IMR-90 (cell line): ENCODE measurements at regions not wholly inside any gene's neighbourhood (a gene's known extent, or its start where the extent isn't known, plus 50 kb on each side); places are given as distances from the start of the nearest gene placed in this dataset.
"Not testable (repeated sequence)": the region's sequence is repeated elsewhere in the genome, so short reads cannot be mapped to it uniquely, and the experiment has no call there.

Experiments used
- ATAC-seq: fragments of 200-7000 bp; cut with Tn5 transposase; 2 replicates; pipeline ENCODE4 v1.9.1; 2020; ENCODE audit warnings: low read depth, mild to moderate bottlenecking, moderate library complexity
- BruUV-seq: library from RNA; stranded (reverse); fragments of 400-500 nt; replicated peaks from 2 replicates; lab custom pipeline; 2021; lab: Mats Ljungman, UMichigan
- CTCF ChIA-PET: fragments of 300-600 bp; formaldehyde crosslinking; extraction: SDS; loops from one replicate; lab custom pipeline; 2021; ENCODE audit warnings: antibody characterized with exemption; lab: Yijun Ruan, JAX
- POLR2A ChIA-PET: fragments of 300-600 bp; sonication (Branson Sonifier 250); formaldehyde crosslinking; loops from one replicate; lab custom pipeline; 2022; ENCODE audit warnings: antibody characterized with exemption; ENCODE audit not compliant: unreplicated experiment; lab: Charles Lee
- DNase-seq: peaks from one replicate; pipeline ENCODE4 v3.0.0; 2013
- H2AFZ ChIP-seq: replicated peaks from 2 replicates; pipeline ENCODE3; 2013; ENCODE audit warnings: low read length, mild to moderate bottlenecking; ENCODE audit not compliant: poor library complexity
- H2AK5ac ChIP-seq: 2 replicates; pipeline ENCODE4 v1.6.1; 2013; ENCODE audit warnings: low read depth, low read length, inconsistent platforms
- H2AK9ac ChIP-seq: replicated peaks from 2 replicates; pipeline ENCODE3; 2013; ENCODE audit warnings: mild to moderate bottlenecking, low read depth, low read length, moderate library complexity; ENCODE audit not compliant: poor library complexity
- H2BK120ac ChIP-seq: 2 replicates; pipeline ENCODE4 v1.6.1; 2013; ENCODE audit warnings: low read depth, low read length, inconsistent platforms
- H2BK15ac ChIP-seq: 3 replicates; pipeline ENCODE4 v1.6.1; 2013; ENCODE audit warnings: low read depth, low read length, inconsistent platforms
- H2BK20ac ChIP-seq: 2 replicates; pipeline ENCODE4 v1.6.1; 2013; ENCODE audit warnings: low read depth, mild to moderate bottlenecking, inconsistent platforms, low read length, moderate library complexity
- H2BK5ac ChIP-seq: 2 replicates; pipeline ENCODE4 v1.6.1; 2013; ENCODE audit warnings: mild to moderate bottlenecking, low read depth, low read length, inconsistent platforms; ENCODE audit not compliant: poor library complexity, severe bottlenecking
- H3K14ac ChIP-seq: replicated peaks from 2 replicates; pipeline ENCODE4 v1.6.1; 2013; ENCODE audit warnings: low read depth, low read length, inconsistent platforms
- H3K18ac ChIP-seq: 2 replicates; pipeline ENCODE4 v1.6.1; 2013; ENCODE audit warnings: low read depth, low read length, control low read depth
- H3K23ac ChIP-seq: 2 replicates; pipeline ENCODE4 v1.6.1; 2013; ENCODE audit warnings: low read depth, low read length, inconsistent platforms
- H3K27ac ChIP-seq: 2 replicates; pipeline ENCODE4 v1.5.1; 2013; ENCODE audit warnings: mild to moderate bottlenecking, control low read depth, low read length; ENCODE audit not compliant: insufficient read depth
- H3K27me3 ChIP-seq: 2 replicates; pipeline ENCODE4 v1.6.1; 2013; ENCODE audit warnings: low read length; ENCODE audit not compliant: control insufficient read depth, insufficient read depth
- H3K36me3 ChIP-seq: 2 replicates; pipeline ENCODE4 v1.6.1; 2013; ENCODE audit warnings: low read length, mixed read lengths; ENCODE audit not compliant: control insufficient read depth, insufficient read depth
- H3K4ac ChIP-seq: 2 replicates; pipeline ENCODE4 v1.6.1; 2013; ENCODE audit warnings: low read depth, low read length, inconsistent platforms
- H3K4me1 ChIP-seq: 2 replicates; pipeline ENCODE4 v1.6.1; 2013; ENCODE audit warnings: low read length, mixed read lengths; ENCODE audit not compliant: control insufficient read depth, insufficient read depth
- H3K4me2 ChIP-seq: 2 replicates; pipeline ENCODE4 v1.6.1; 2013; ENCODE audit warnings: low read depth, mild to moderate bottlenecking, control low read depth, low read length, moderate library complexity
- H3K4me3 ChIP-seq: 2 replicates; pipeline ENCODE4 v1.5.1; 2013; ENCODE audit warnings: low read depth, mild to moderate bottlenecking, control low read depth, low read length, moderate library complexity; ENCODE audit not compliant: insufficient read depth
- H3K56ac ChIP-seq: 2 replicates; pipeline ENCODE4 v1.6.1; 2013; ENCODE audit warnings: low read length, inconsistent platforms; ENCODE audit not compliant: insufficient read depth; ENCODE audit errors: extremely low read depth
- H3K79me1 ChIP-seq, 2 experiments: 2 replicates each; pipeline ENCODE4 v1.6.1; 2013; ENCODE audit warnings: low read length in 2 of 2, inconsistent platforms in 1 of 2, low read depth in 1 of 2
- H3K9ac ChIP-seq: 2 replicates; pipeline ENCODE4 v1.6.1; 2013; ENCODE audit warnings: low read depth, low read length, control low read depth
- H3K9me1 ChIP-seq: 2 replicates; pipeline ENCODE4 v1.6.1; 2013; ENCODE audit warnings: low read length, inconsistent platforms; ENCODE audit not compliant: insufficient read depth
- H3K9me3 ChIP-seq: 2 replicates; pipeline ENCODE4 v1.6.1; 2013; ENCODE audit warnings: low read length; ENCODE audit not compliant: control insufficient read depth, insufficient read depth
- H4K20me1 ChIP-seq: 2 replicates; pipeline ENCODE4 v1.6.1; 2013; ENCODE audit warnings: low read length, inconsistent platforms; ENCODE audit not compliant: insufficient read depth
- H4K5ac ChIP-seq: 2 replicates; pipeline ENCODE4 v1.6.1; 2013; ENCODE audit warnings: mild to moderate bottlenecking, low read depth, low read length, control low read depth
- H4K8ac ChIP-seq, 2 experiments: 2 replicates each; pipeline ENCODE4 v1.6.1; 2013; ENCODE audit warnings: low read depth in 2 of 2, low read length in 2 of 2, control low read depth in 1 of 2, inconsistent platforms in 1 of 2
- H4K91ac ChIP-seq: 2 replicates; pipeline ENCODE4 v1.6.1; 2013; ENCODE audit warnings: low read depth, low read length, inconsistent platforms; ENCODE audit not compliant: insufficient read depth
- WGBS, 2 experiments: methylation state at CpG; one replicate each; pipeline versions ENCODE4 v1.1.5 to v1.1.7; 2013; ENCODE audit warnings: missing lambda C conversion rate in 2 of 2; ENCODE audit not compliant: insufficient read length in 1 of 2; ENCODE audit errors: extremely low coverage in 2 of 2; 5-methylcytosine and 5-hydroxymethylcytosine counted together
- dilution Hi-C: fragments of 300-500 bp; cut with HindIII; formaldehyde crosslinking; loops from one replicate; pipeline ENCODE4 v1.14.3; 2018; ENCODE audit warnings: low sequenced_read_pairs; ENCODE audit not compliant: unreplicated experiment
- in situ Hi-C: fragments of 300-500 bp; cut with MboI; formaldehyde crosslinking; loops from 3 replicates; pipeline ENCODE4 v1.14.3; 2019; ENCODE audit warnings: low sequenced_read_pairs, inconsistent platforms, mixed read lengths
- intact Hi-C: fragments of 100-400 bp; cut with micrococcal nuclease; formaldehyde crosslinking; loops from 2 replicates; pipeline ENCODE4 v1.10.0; 2022

- H2BK120ac ChIP-seq, H2AFZ ChIP-seq, H2BK5ac ChIP-seq, H4K5ac ChIP-seq, BruUV-seq, H2BK20ac ChIP-seq, in situ Hi-C loops, H3K36me3 ChIP-seq, H3K27me3 ChIP-seq, H3K79me1 ChIP-seq, intact Hi-C loops, H3K56ac ChIP-seq, H3K23ac ChIP-seq, DNase-seq, H4K8ac ChIP-seq, H3K9ac ChIP-seq, H3K4me3 ChIP-seq, H2AK5ac ChIP-seq, H3K4ac ChIP-seq, H2BK15ac ChIP-seq, H3K9me3 ChIP-seq, H4K91ac ChIP-seq, H3K14ac ChIP-seq, dilution Hi-C loops, CTCF ChIA-PET, H3K9me1 ChIP-seq, POLR2A ChIA-PET, H2AK9ac ChIP-seq: not testable (repeated sequence)
- Histone ChIP-seq H3K4me1 (peaks cover 18% of the 10 kb centered on the region), H4K20me1 (peaks cover 68% of the 10 kb centered on the region), H3K18ac (0 out of 2 replicates have a peak overlapping the region, but pooled peaks have one; percentile 36), H3K4me2 (peak overlapping the region; percentile 72), H3K27ac (peak overlapping the region; percentile 21; the same call in 1 of the 2 replicates)
- peak; percentile 15 for ATAC-seq
- WGBS, 2 experiments: no CpG with 5 or more reads among the region's 8 CpGs
Measured at GRCh38 chr2:87485455-87485854, 262.4 kb upstream of the PLGLB2 start.

GRCh38 chr2:87485884-87486283, 262.0 kb upstream of the PLGLB2 start:
- H2BK5ac ChIP-seq, BruUV-seq, H3K4ac ChIP-seq, H3K9ac ChIP-seq, H3K4me3 ChIP-seq, in situ Hi-C loops, H2AFZ ChIP-seq, H3K27ac ChIP-seq, H3K56ac ChIP-seq, H3K36me3 ChIP-seq, H3K14ac ChIP-seq, CTCF ChIA-PET, H3K9me1 ChIP-seq, H3K79me1 ChIP-seq, H4K91ac ChIP-seq, H3K18ac ChIP-seq, H2BK20ac ChIP-seq, H4K5ac ChIP-seq, H3K9me3 ChIP-seq, DNase-seq, H4K8ac ChIP-seq, intact Hi-C loops, H3K27me3 ChIP-seq, H3K23ac ChIP-seq, H2AK9ac ChIP-seq, H2BK120ac ChIP-seq, H2AK5ac ChIP-seq, H2BK15ac ChIP-seq, dilution Hi-C loops, POLR2A ChIA-PET: not testable (repeated sequence)
- peak; percentile 76 for ATAC-seq
- peaks cover 68% of the 10 kb centered on the region for H4K20me1 ChIP-seq
- 0 out of 2 replicates have a peak overlapping the region, but pooled peaks have one; percentile 74 for H3K4me2 ChIP-seq
- no CpG with 5 or more reads among the region's 10 CpGs for WGBS, 2 experiments
- peaks cover 18% of the 10 kb centered on the region for H3K4me1 ChIP-seq
